Esophagus squamous epithelium (tissue), 4 donors: ENCODE measurements at regions not wholly inside any gene's neighbourhood (a gene's known extent, or its start where the extent isn't known, plus 50 kb on each side); places are given as distances from the start of the nearest gene placed in this dataset.

ENCODE experiments used
- CTCF ChIP-seq, 6 experiments: fragments of 450-650 bp in 4 of 6; fragments of 200-600 bp in 2 of 6; sonication (generic) in 2 of 6; IDR thresholded peaks; one replicate each; pipeline ENCODE4 v1.5.1; 2016 to 2019; ENCODE audit warnings: antibody characterized with exemption in 6 of 6, mild to moderate bottlenecking in 4 of 6, moderate library complexity in 4 of 6
- POLR2A ChIP-seq, 4 donors: fragments of 450-650 bp; IDR thresholded peaks; one replicate each; pipeline ENCODE4 v1.6.1; 2017; ENCODE audit warnings: antibody characterized with exemption in 4 of 4, mild to moderate bottlenecking in 4 of 4, moderate library complexity in 3 of 4

- no peak for TF ChIP-seq CTCF (IDR thresholded peaks at IDR 0.05)
- TF ChIP-seq POLR2A (IDR thresholded peaks at IDR 0.05), result no peak
These were observed 145.4 kb upstream of the C1orf21 start for GRCh38 chr1:184241446-184241845.
